Retinal pigment epithelial cell (primary cell): ENCODE measurements at regions not wholly inside any gene's neighbourhood (a gene's known extent, or its start where the extent isn't known, plus 50 kb on each side); places are given as distances from the start of the nearest gene placed in this dataset.
"Not testable (repeated sequence)": the region's sequence is repeated elsewhere in the genome, so short reads cannot be mapped to it uniquely, and the experiment has no call there.

ENCODE experiments used
- DNase-seq: peaks from one replicate; pipeline ENCODE4 v3.0.0-alpha.2; 2010; ENCODE audit warnings: low read depth
- H3K4me3 ChIP-seq: 2 replicates; pipeline ENCODE4 v1.5.1; 2011; ENCODE audit warnings: mild to moderate bottlenecking, low read length, control low read depth, moderate library complexity
- TF ChIP-seq, protein P1 (sequence below): conservative IDR thresholded peaks from 2 replicates; pipeline ENCODE4 v1.5.1; 2011; ENCODE audit warnings: low read depth, low read length, control low read depth, inconsistent platforms

DNA sequence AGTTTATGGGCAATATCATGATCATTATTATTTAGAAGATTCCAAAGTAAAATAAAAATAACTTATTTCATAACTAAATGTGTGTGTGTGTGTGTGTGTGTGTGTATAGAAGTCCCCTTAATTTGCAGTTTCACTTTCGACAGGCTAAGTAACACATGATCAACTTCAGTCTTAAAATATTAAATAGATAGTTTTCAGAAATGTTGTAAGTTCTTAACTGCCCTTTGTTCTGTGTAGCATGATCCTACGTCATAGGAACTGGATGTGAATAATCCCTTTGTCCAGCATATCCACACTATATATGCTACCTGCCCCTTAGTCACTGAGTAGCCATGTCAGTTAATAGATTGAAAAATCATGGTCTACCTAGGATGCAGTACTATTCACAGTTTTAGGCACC, 1863.5 kb upstream of the PCDH20 start:
- H3K4me3 ChIP-seq, result no peak overlapping the region
- DNase-seq, result no peak
- TF ChIP-seq, protein P1, sequence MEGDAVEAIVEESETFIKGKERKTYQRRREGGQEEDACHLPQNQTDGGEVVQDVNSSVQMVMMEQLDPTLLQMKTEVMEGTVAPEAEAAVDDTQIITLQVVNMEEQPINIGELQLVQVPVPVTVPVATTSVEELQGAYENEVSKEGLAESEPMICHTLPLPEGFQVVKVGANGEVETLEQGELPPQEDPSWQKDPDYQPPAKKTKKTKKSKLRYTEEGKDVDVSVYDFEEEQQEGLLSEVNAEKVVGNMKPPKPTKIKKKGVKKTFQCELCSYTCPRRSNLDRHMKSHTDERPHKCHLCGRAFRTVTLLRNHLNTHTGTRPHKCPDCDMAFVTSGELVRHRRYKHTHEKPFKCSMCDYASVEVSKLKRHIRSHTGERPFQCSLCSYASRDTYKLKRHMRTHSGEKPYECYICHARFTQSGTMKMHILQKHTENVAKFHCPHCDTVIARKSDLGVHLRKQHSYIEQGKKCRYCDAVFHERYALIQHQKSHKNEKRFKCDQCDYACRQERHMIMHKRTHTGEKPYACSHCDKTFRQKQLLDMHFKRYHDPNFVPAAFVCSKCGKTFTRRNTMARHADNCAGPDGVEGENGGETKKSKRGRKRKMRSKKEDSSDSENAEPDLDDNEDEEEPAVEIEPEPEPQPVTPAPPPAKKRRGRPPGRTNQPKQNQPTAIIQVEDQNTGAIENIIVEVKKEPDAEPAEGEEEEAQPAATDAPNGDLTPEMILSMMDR, result no peak

DNA sequence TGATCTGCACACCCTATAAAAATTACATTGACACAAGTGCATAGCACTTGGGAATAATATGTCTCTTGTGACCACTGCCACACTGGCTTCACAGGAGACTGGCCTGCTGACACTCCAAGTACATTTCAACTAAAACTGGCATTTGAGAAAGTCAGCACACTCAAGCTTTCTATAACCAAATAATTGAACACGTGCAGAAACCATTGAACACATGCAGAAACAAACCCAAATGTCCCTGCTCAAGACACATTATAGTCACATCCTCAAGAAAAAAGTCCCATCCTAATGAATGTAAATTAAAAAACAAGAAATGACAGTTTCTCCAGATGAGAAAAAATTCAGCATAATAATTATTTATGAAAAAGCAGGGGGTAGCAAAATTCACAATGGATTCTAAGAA, 1859.1 kb upstream of the PCDH20 start:
- no peak overlapping the region for H3K4me3 ChIP-seq
- DNase-seq, result no peak
- TF ChIP-seq, protein P1, result no peak

DNA sequence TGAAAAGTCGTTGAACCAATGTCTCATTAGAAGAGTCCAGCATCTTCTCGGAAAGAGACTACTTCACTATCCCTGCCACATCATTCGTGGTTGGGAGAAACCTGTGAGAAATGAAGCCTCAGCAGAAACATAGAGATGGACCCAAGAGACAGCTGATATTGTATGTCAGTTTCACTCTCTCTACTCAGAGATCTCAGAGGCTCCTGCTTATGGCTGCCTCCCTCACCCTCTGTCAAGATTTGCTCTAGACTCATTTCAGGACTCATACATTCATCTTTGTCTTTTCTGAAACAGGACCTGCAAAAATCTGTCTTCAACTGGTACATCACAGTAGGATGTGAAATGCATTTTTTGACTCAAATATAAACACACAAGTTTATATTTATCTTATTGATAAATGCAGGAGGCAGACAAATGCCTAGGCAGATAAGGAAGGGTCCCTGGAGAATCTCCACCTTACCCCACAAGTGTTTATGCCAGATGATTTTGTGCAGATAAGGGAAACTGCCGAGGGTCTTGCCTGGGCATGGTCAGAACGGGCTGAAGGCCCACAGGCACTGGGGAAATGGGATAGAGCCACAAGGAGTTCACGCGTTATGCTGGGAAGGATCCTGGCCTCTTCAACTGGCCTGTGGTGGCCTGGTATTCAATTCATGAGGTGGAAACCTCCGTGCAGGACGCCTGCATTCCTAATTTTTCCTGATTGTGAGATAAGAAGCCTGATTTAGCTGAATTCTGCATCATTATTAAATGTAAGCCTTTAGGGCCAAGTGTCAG, 1834.0 kb upstream of the PCDH20 start:
- no peak overlapping the region for H3K4me3 ChIP-seq
- DNase-seq, result no peak
- TF ChIP-seq, protein P1, result no peak

DNA sequence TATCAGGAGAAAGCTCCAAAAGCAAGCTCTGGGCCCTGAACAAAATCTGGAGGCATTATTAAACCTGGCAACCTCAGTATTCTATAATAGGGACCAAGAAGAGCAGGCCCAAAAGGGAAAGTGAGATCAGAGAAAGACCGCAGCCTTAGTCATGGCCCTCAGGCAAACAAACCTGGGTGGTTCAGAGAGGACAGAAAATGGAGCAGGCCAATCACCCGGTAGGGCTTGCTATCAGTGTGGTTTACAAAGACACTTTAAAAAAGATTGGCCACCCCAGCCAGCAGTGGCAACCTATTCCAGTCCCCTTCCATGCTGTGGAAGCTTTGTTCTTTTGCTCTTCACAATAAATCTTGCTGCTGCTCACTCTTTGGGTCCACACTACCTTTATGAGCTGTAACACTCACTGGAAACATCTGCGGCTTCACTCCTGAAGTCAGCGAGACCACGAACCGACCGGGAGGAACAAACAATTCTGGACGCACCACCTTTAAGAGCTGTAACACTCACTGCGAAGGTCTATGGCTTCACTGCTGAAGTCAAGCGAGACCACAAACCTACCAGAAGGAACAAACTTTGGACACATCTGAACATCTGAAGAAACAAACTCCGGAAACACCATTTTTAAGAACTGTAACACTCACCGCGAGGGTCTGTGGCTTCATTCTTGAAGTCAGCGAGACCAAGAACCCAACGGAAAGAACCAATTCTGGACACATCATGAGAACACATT, 1821.2 kb upstream of the PCDH20 start:
- not testable (repeated sequence) for DNase-seq, H3K4me3 ChIP-seq

DNA sequence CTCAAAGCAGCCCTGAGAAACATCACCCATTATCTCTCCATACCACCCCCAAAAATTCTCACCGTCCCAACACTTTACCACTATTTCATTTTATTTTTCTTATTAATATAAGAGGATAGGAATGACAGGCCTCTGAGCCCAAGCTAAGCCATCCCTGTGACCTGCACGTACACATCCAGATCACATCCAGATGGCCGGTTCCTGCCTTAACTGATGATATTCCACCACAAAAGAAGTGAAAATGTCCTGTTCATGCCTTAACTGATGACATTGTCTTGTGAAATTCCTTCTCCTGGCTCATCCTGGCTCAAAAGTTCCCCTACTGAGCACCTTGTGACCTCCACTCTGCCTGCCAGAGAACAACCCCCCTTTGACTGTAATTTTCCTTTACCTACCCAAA, 1802.9 kb upstream of the PCDH20 start:
- DNase-seq, H3K4me3 ChIP-seq: not testable (repeated sequence)

DNA sequence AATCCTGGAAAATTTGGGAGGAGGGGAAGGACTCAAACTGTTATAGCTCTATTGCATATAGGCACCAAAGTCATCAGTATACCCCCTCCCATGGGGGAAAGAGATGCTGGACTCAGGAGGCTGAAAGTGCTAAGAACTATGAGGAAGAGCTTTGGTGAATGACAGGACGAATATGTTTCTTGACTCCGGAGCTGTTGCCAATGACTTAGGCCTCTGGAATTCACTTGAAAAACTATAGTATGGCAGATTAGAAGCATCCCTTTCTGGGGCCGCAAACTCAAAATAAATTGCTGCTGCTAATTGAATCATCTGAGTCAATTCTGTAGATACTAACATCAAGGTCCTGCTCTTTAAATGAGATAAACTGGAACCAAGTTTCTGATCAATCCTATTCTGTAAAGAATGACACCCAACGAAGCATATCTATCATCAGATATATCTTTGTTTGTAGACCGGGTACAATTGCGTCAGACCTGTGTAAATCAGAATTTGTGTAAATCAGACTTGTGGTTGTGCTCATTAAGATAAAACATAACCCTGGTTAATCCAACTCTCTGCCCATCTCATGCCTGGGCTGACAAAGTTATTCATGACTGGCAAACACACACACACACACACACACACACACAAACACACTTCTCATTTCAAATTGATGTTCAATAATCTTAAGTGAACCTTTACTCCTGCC, 1793.8 kb upstream of the PCDH20 start:
- no peak overlapping the region for H3K4me3 ChIP-seq
- TF ChIP-seq, protein P1, result no peak
- no peak for DNase-seq

DNA sequence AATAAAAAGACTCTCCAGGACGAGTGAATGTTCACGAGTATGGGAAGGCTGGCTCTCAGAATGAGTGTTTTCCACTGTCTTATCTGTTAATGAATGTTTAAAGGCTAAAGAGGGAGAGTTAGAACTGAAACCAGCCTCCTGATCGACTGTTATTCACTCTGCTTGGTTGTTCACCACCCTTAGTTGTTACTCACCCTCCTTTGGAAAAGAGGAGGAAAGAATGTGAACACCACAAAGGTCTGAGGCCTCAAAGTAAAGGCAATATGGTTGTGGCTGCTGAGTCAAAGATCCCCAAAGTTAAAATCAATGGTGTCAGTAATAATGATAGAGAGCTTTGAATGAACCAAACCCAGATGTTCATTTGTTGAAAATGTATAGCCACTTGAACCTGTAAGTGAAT, 1793.2 kb upstream of the PCDH20 start:
- DNase-seq, result no peak
- TF ChIP-seq, protein P1, result no peak
- H3K4me3 ChIP-seq, result no peak overlapping the region

DNA sequence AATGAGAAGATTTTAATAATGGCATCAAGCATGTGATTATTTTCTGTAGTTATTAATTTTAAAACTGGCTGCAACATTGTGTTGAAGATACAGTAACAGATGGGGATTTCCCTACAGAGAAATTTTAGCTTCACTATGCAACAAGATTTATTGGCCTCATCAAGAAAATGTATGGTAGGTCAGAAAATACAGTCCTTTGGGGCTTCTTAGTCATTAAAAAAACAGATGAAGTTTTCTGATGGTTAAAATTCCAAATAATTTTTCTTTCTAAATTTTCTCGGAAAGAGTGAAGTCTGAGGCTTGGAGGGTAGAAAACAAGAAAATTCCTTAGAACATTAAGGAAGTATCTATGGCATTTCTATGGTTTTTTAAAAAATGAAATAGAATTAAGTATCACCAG, 1790.8 kb upstream of the PCDH20 start:
- H3K4me3 ChIP-seq, result no peak overlapping the region
- TF ChIP-seq, protein P1, result no peak
- no peak for DNase-seq
